HUES48 (cell line): ENCODE measurements at regions not wholly inside any gene's neighbourhood (a gene's known extent, or its start where the extent isn't known, plus 50 kb on each side); places are given as distances from the start of the nearest gene placed in this dataset.
"Not testable (repeated sequence)": the region's sequence is repeated elsewhere in the genome, so short reads cannot be mapped to it uniquely, and the experiment has no call there.

Experiments used
- H3K27ac ChIP-seq: one replicate; pipeline ENCODE4 v1.7.0; 2013; ENCODE audit warnings: low read depth, low read length, inconsistent platforms
- H3K27me3 ChIP-seq: 2 replicates; pipeline ENCODE4 v1.6.1; 2013; ENCODE audit warnings: mild to moderate bottlenecking, low read length; ENCODE audit not compliant: control insufficient read depth, insufficient read depth
- H3K36me3 ChIP-seq: 2 replicates; pipeline ENCODE4 v1.6.1; 2013; ENCODE audit warnings: low read length; ENCODE audit not compliant: control insufficient read depth, insufficient read depth
- H3K4me1 ChIP-seq: 2 replicates; pipeline ENCODE4 v1.6.1; 2013; ENCODE audit warnings: mild to moderate bottlenecking, low read length; ENCODE audit not compliant: control insufficient read depth, insufficient read depth
- H3K4me3 ChIP-seq: 2 replicates; pipeline ENCODE4 v1.5.1; 2013; ENCODE audit warnings: mild to moderate bottlenecking, low read depth, low read length
- H3K9ac ChIP-seq: 2 replicates; pipeline ENCODE4 v1.6.1; 2013; ENCODE audit warnings: mild to moderate bottlenecking, low read depth, low read length, moderate library complexity
- H3K9me3 ChIP-seq: 2 replicates; pipeline ENCODE4 v1.6.1; 2013; ENCODE audit warnings: low read length; ENCODE audit not compliant: control insufficient read depth, insufficient read depth

DNA sequence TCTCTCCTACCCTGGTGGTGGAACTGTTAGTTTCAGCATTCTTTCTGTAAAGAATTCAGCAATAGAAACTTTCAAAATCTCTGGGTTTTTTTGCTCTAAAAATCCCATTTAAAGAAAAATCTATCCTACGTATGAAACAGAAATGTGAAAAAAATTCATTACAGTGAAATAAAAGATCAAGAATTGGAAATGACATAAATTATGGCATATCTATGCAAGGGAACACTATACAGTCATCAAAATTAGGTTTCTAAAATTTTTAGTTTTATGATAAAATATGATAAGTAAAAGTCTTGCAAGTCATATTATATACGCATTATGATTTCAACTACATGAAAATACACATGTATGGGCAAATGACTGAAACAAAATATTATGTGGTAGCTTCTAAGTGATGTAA, 342.6 kb downstream of the CETN3 start:
- Histone ChIP-seq H3K36me3 (no peaks in the 10 kb centered on the region), H3K4me3 (no peak overlapping the region), H3K27me3 (no peaks in the 10 kb centered on the region), H3K9ac (no peak overlapping the region), H3K9me3 (peaks cover 3% of the 10 kb centered on the region; the same call in 1 of the 2 replicates), H3K4me1 (no peaks in the 10 kb centered on the region), H3K27ac (no peak overlapping the region)

- no peak overlapping the region for H3K9ac ChIP-seq
- H3K27me3 ChIP-seq: no peaks in the 10 kb centered on the region
- H3K9me3 ChIP-seq: no peaks in the 10 kb centered on the region
- H3K36me3 ChIP-seq: no peaks in the 10 kb centered on the region
- H3K27ac ChIP-seq: peak overlapping the region; percentile 65
- peaks cover 23% of the 10 kb centered on the region for H3K4me1 ChIP-seq
- H3K4me3 ChIP-seq: no peak overlapping the region
These were observed 352.4 kb downstream of the CETN3 start for GRCh38 chr5:90056911-90057705.

DNA sequence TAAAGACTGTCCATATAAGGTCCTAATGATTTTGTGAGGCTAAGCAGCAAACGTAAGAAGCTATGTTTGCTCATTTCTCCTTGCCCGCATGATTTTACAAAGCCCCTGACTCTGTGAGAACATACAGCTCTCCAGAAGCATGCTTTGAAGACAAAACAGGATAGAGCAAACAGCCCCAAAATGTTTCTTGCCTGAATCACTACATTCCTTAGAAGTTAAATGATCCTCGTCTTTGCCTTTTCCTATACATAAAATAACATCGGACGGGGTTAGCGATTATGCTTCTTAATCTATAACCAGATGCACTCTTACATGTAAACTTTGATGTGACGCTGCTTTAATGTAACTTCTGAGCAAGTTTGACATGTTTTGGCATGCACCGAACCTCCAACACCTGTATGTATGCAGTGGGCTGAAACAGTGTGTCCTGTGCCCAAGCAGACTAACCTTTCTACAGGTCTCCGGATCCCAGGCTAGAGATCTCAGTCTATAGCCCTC, 353.7 kb downstream of the CETN3 start:
- Histone ChIP-seq H3K9me3 (no peaks in the 10 kb centered on the region), H3K27me3 (no peaks in the 10 kb centered on the region), H3K36me3 (no peaks in the 10 kb centered on the region), H3K4me3 (no peak overlapping the region), H3K9ac (no peak overlapping the region), H3K27ac (peak overlapping the region; percentile 73), H3K4me1 (peaks cover 23% of the 10 kb centered on the region)

- no peak overlapping the region for H3K4me3 ChIP-seq
- peaks cover 23% of the 10 kb centered on the region for H3K4me1 ChIP-seq
- no peaks in the 10 kb centered on the region for H3K36me3 ChIP-seq
- no peak overlapping the region for H3K27ac ChIP-seq
- no peak overlapping the region for H3K9ac ChIP-seq
- no peaks in the 10 kb centered on the region for H3K27me3 ChIP-seq
- no peaks in the 10 kb centered on the region for H3K9me3 ChIP-seq
These were observed 354.9 kb downstream of the CETN3 start for GRCh38 chr5:90054612-90055011.

DNA sequence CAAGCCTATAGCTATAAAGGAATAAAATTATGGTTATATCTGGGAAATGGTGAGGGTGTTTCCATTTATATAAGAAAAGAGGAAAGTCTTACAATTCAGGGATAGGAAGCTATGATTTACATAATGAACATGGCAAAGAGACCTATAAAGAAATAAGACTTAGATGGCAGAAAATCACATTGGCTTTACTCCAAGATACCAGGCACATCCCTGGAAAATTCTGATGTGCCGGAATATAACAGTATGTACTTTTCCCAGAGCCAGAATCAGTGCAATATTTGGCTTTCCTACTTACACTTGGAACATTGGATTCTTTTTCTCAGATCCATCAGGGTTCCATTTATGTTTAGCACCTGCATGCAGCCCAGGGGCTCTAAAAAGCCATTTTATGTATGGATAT, 357.8 kb downstream of the CETN3 start:
- Histone ChIP-seq H3K4me1 (peaks cover 15% of the 10 kb centered on the region), H3K4me3 (no peak overlapping the region), H3K36me3 (no peaks in the 10 kb centered on the region), H3K27me3 (no peaks in the 10 kb centered on the region), H3K9ac (no peak overlapping the region), H3K9me3 (no peaks in the 10 kb centered on the region), H3K27ac (no peak overlapping the region)

- H3K27ac ChIP-seq: no peak overlapping the region
- peaks cover 9% of the 10 kb centered on the region for H3K9me3 ChIP-seq
- H3K27me3 ChIP-seq: no peaks in the 10 kb centered on the region
- no peaks in the 10 kb centered on the region for H3K36me3 ChIP-seq
- H3K4me3 ChIP-seq: no peak overlapping the region
- H3K4me1 ChIP-seq: no peaks in the 10 kb centered on the region
- no peak overlapping the region for H3K9ac ChIP-seq
These were observed 359.5 kb downstream of the CETN3 start for GRCh38 chr5:90050103-90050502.

DNA sequence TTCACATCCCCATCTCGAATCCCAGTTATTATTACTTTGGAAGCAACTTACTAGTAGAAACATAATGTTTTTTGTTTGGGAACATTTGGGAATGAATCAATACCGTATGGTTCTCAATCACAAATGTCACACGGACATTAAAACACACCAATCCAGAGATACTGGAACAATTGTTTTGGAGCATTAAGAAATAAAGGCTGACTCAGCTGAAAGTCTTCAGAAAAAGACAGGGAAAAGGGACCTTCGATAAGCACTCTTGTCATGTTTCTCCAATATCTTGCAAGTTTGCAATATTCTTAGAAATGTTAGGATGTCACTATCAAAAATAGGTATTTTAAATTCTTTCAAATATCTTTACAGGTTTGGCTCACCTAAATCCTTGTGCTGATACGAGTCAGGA, 362.4 kb downstream of the CETN3 start:
- Histone ChIP-seq H3K4me3 (no peak overlapping the region), H3K9me3 (peaks cover 13% of the 10 kb centered on the region), H3K27me3 (no peaks in the 10 kb centered on the region), H3K36me3 (no peaks in the 10 kb centered on the region), H3K27ac (no peak overlapping the region), H3K9ac (no peak overlapping the region), H3K4me1 (no peaks in the 10 kb centered on the region)

- H3K9ac ChIP-seq, H3K36me3 ChIP-seq, H3K27ac ChIP-seq, H3K4me1 ChIP-seq, H3K4me3 ChIP-seq, H3K9me3 ChIP-seq, H3K27me3 ChIP-seq: not testable (repeated sequence)
These were observed 369.5 kb downstream of the CETN3 start for GRCh38 chr5:90040082-90040481.

GRCh38 chr5:90037646-90038045, 371.9 kb downstream of the CETN3 start:
- H3K27me3 ChIP-seq: no peaks in the 10 kb centered on the region
- no peaks in the 10 kb centered on the region for H3K36me3 ChIP-seq
- no peak overlapping the region for H3K4me3 ChIP-seq
- no peak overlapping the region for H3K27ac ChIP-seq
- H3K9me3 ChIP-seq: no peaks in the 10 kb centered on the region
- no peak overlapping the region for H3K9ac ChIP-seq
- H3K4me1 ChIP-seq: no peaks in the 10 kb centered on the region

- no peak overlapping the region for H3K27ac ChIP-seq
- no peak overlapping the region for H3K4me3 ChIP-seq
- H3K36me3 ChIP-seq: no peaks in the 10 kb centered on the region
- peaks cover 4% of the 10 kb centered on the region; the same call in 1 of the 2 replicates for H3K4me1 ChIP-seq
- H3K9ac ChIP-seq: no peak overlapping the region
- H3K9me3 ChIP-seq: no peaks in the 10 kb centered on the region
- no peaks in the 10 kb centered on the region for H3K27me3 ChIP-seq
These were observed 386.9 kb downstream of the CETN3 start for GRCh38 chr5:90022711-90023053.

DNA sequence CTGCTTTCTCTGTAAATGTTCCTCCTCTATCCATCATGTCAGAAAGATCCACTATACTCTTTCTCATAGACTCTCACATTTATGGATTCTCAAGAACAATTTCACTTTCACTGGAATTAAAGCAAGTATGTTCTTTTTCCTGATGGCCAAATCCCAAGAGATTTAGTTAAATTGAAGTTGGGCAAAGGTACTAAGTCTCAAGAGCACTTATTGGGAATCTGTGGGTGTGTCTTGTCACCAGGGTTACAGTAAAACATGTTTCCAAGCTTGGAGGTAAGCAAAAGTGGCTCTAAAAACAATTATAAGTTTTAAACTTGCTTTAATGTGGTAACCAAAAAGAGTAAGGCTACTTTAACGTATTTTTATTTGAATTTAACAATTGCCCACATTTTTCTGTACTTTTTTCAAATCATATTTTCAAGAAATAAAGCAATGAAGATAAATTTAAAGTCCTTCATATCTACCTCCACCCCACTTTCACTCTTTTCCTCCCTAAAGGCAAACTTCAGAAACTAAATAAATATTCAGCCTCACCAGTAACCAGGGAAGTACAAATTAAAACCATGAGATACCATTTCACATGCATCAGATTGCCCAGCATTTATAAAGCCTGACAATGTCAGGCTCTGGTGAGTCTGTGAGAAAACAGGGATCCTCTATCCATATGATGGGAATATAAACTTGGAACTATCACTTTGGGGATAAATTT, 387.4 kb downstream of the CETN3 start:
- H3K36me3 ChIP-seq: no peaks in the 10 kb centered on the region
- no peaks in the 10 kb centered on the region for H3K27me3 ChIP-seq
- peaks cover 4% of the 10 kb centered on the region; the same call in 1 of the 2 replicates for H3K4me1 ChIP-seq
- H3K9me3 ChIP-seq: no peaks in the 10 kb centered on the region
- no peak overlapping the region for H3K4me3 ChIP-seq
- no peak overlapping the region for H3K27ac ChIP-seq
- no peak overlapping the region for H3K9ac ChIP-seq
